GM19467 (cell line): ENCODE measurements at regions not wholly inside any gene's neighbourhood (a gene's known extent, or its start where the extent isn't known, plus 50 kb on each side); places are given as distances from the start of the nearest gene placed in this dataset.
A peak's percentile ranks its signal among the peaks of the same experiment; 100 is the strongest.
"Not testable (repeated sequence)": the region's sequence is repeated elsewhere in the genome, so short reads cannot be mapped to it uniquely, and the experiment has no call there.

Source experiments
- ATAC-seq: cut with Tn5 transposase; IDR thresholded peaks from one replicate; pipeline ENCODE4 v1.9.1; 2021; ENCODE audit warnings: mild to moderate bottlenecking, moderate library complexity; ENCODE audit not compliant: unreplicated experiment

GRCh38 chr15:31217566-31218270, 108.9 kb upstream of the KLF13 start:
- no peak for ATAC-seq

GRCh38 chr15:31219221-31219620, 107.4 kb upstream of the KLF13 start:
- no peak for ATAC-seq

GRCh38 chr15:31221936-31222515, 104.6 kb upstream of the KLF13 start:
- no peak for ATAC-seq

- no peak for ATAC-seq
These were observed 103.8 kb upstream of the KLF13 start for GRCh38 chr15:31222773-31223341.

GRCh38 chr15:31223478-31224350, 102.9 kb upstream of the KLF13 start:
- no peak for ATAC-seq

GRCh38 chr15:31224661-31225060, 102.0 kb upstream of the KLF13 start:
- ATAC-seq, result not testable (repeated sequence)

GRCh38 chr15:31225356-31225955, 101.2 kb upstream of the KLF13 start:
- ATAC-seq, result no peak

GRCh38 chr15:31226021-31226420, 100.6 kb upstream of the KLF13 start:
- ATAC-seq, result no peak

GRCh38 chr15:31227235-31227634, 99.4 kb upstream of the KLF13 start:
- ATAC-seq, result no peak

GRCh38 chr15:31228011-31228484, 98.6 kb upstream of the KLF13 start:
- ATAC-seq, result no peak

GRCh38 chr15:31228980-31229826, 97.4 kb upstream of the KLF13 start:
- peak; percentile 63 for ATAC-seq

- ATAC-seq, result peak; percentile 81
These were observed 95.8 kb upstream of the KLF13 start for GRCh38 chr15:31230630-31231485.

GRCh38 chr15:31234815-31235214, 91.8 kb upstream of the KLF13 start:
- no peak for ATAC-seq

- ATAC-seq, result no peak
These were observed 91.1 kb upstream of the KLF13 start for GRCh38 chr15:31235311-31236183.

GRCh38 chr15:31236184-31237042, 90.2 kb upstream of the KLF13 start:
- no peak for ATAC-seq

- no peak for ATAC-seq
These were observed 89.7 kb upstream of the KLF13 start for GRCh38 chr15:31237043-31237324.

- ATAC-seq, result no peak
These were observed 87.7 kb upstream of the KLF13 start for GRCh38 chr15:31238906-31239305.
